Spleen (tissue), 11 donors: ENCODE measurements at regions not wholly inside any gene's neighbourhood (a gene's known extent, or its start where the extent isn't known, plus 50 kb on each side); places are given as distances from the start of the nearest gene placed in this dataset.

Source experiments
- DNase-seq: peaks from one replicate; pipeline ENCODE4 v3.0.0-alpha.2; 2020
- H3K27ac ChIP-seq, 8 donors: fragments of 200-600 bp; sonication (generic) in 7 of 8; 1 replicate in 4 of 8; 2 replicates in 4 of 8; pipeline versions ENCODE4 v1.5.0 to v1.8.0; 2016 to 2021; ENCODE audit warnings: inconsistent platforms in 4 of 8, mild to moderate bottlenecking in 4 of 8, moderate library complexity in 1 of 8
- H3K27me3 ChIP-seq, 7 donors: fragments of 200-600 bp; sonication (generic) in 6 of 7; replicated peaks in 1 of 7; 1 replicate in 4 of 7; 2 replicates in 3 of 7; pipeline versions ENCODE4 v1.5.0 to v1.8.0; 2016 to 2021; ENCODE audit warnings: inconsistent platforms in 3 of 7, mild to moderate bottlenecking in 1 of 7
- H3K36me3 ChIP-seq, 6 donors: fragments of 200-600 bp; sonication (generic) in 5 of 6; 1 replicate in 4 of 6; 2 replicates in 2 of 6; pipeline versions ENCODE4 v1.5.0 to v1.8.0; 2016 to 2021; ENCODE audit warnings: inconsistent platforms in 2 of 6
- H3K4me1 ChIP-seq, 6 donors: fragments of 200-600 bp; sonication (generic) in 5 of 6; 1 replicate in 3 of 6; 2 replicates in 3 of 6; pipeline versions ENCODE4 v1.5.0 to v1.8.0; 2016 to 2021; ENCODE audit warnings: inconsistent platforms in 3 of 6
- H3K4me3 ChIP-seq, 8 donors: fragments of 200-600 bp; sonication (generic) in 7 of 8; 1 replicate in 4 of 8; 2 replicates in 4 of 8; pipeline versions ENCODE4 v1.5.0 to v1.8.0; 2016 to 2021; ENCODE audit warnings: inconsistent platforms in 4 of 8, mild to moderate bottlenecking in 4 of 8, moderate library complexity in 2 of 8
- H3K9me3 ChIP-seq, 8 donors: fragments of 200-600 bp; sonication (generic) in 7 of 8; 1 replicate in 4 of 8; 2 replicates in 4 of 8; pipeline versions ENCODE4 v1.5.0 to v1.8.0; 2016 to 2021; ENCODE audit warnings: inconsistent platforms in 4 of 8
- POLR2A ChIP-seq, 3 donors: fragments of 450-650 bp; IDR thresholded peaks; one replicate each; pipeline ENCODE4 v1.5.1; 2017; ENCODE audit warnings: antibody characterized with exemption in 3 of 3, mild to moderate bottlenecking in 1 of 3
- POLR2AphosphoS5 ChIP-seq, 3 donors: sonication (generic); formaldehyde crosslinking; IDR thresholded peaks; one replicate each; pipeline ENCODE4 v1.5.1; 2017; ENCODE audit warnings: antibody characterized with exemption in 3 of 3
- WGBS, 5 donors: extraction: QIAGEN DNeasy Blood & Tissue Kit in 3 of 5; methylation state at CpG; one replicate each; pipeline versions ENCODE4 v1.1.5 to v1.1.7; 2013 to 2018; 5-methylcytosine and 5-hydroxymethylcytosine counted together
- intact Hi-C: fragments of 100-400 bp; cut with DNase I; formaldehyde crosslinking; loops from one replicate; pipeline ENCODE4 v1.15.0; 2023; ENCODE audit warnings: low total_unique reads
- TF ChIP-seq, protein P1 (sequence below), 11 experiments: fragments of 200-600 bp in 7 of 11; fragments of 450-650 bp in 4 of 11; sonication (generic) in 4 of 11; IDR thresholded peaks in 8 of 11; conservative IDR thresholded peaks in 3 of 11; 1 replicate in 7 of 11; 2 replicates in 4 of 11; pipeline versions ENCODE4 v1.4.0 to v1.8.0; 2016 to 2021; ENCODE audit warnings: antibody characterized with exemption in 11 of 11, inconsistent platforms in 4 of 11, mild to moderate bottlenecking in 1 of 11
- donor health status: healthy with polysubstance abuse.
- donor health status: DM: no; HTN: no; CAD: no; lungs with moderate emphysema.
- donor health status: DM: no; HTN: no; CAD: no.
- donor health status: Bipolar disorder and iron deficiency.
- donor health status: healthy.
- donor health status: DM: no; HTN: no; CAD: no.
- donor health status: DM: yes; HTN: yes; CAD: no.

DNA sequence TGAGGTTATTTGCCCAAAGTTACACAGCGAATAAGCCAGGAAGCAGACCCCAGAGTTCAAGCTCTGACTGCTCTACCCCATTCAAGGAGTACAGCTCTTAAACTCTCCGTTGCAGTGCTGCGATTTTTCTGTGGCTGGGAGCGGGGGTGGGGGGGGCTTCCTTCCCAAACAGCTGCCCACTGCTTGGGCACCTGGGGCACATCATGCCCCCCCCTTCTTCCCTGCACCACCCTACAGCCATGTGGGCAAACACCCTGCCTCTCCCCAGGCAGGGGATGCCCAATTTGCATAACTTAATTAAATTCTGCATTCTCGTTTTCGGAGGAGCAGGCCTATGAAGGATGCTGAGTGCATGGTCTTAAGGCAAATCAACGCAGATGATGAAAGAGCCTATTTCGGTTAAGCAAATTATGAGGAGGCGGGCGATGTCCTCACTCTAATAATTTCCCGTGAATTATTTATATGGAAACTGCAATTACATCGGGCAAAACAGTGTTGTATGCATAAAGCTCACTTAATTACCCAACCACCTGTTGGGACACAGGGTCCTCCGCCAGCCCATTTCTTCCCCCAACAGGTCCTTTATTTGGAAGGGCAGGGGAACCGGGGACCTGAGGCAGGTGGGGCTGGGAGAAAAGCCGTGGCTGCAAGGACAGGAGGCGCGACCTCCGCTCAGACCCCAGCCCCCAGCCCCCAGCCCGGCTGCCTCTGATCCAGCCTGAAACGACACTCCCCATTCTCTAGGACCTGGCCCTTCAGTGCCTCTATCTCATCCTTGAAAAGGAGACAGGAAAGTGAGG is 610.5 kb downstream of the BUD13 start:
- Histone ChIP-seq H3K4me3 (no peak overlapping the region), H3K27me3 (peaks cover 0 to 40% (median 0%) of the 10 kb centered on the region in 7 donors), H3K36me3 (no peaks in the 10 kb centered on the region), H3K4me1 (no peaks in the 10 kb centered on the region), H3K27ac (no peak overlapping the region), H3K9me3 (no peaks in the 10 kb centered on the region)
- TF ChIP-seq POLR2A (IDR thresholded peaks at IDR 0.05), result no peak
- no peak for TF ChIP-seq POLR2AphosphoS5 (IDR thresholded peaks at IDR 0.05)
- TF ChIP-seq, protein P1, sequence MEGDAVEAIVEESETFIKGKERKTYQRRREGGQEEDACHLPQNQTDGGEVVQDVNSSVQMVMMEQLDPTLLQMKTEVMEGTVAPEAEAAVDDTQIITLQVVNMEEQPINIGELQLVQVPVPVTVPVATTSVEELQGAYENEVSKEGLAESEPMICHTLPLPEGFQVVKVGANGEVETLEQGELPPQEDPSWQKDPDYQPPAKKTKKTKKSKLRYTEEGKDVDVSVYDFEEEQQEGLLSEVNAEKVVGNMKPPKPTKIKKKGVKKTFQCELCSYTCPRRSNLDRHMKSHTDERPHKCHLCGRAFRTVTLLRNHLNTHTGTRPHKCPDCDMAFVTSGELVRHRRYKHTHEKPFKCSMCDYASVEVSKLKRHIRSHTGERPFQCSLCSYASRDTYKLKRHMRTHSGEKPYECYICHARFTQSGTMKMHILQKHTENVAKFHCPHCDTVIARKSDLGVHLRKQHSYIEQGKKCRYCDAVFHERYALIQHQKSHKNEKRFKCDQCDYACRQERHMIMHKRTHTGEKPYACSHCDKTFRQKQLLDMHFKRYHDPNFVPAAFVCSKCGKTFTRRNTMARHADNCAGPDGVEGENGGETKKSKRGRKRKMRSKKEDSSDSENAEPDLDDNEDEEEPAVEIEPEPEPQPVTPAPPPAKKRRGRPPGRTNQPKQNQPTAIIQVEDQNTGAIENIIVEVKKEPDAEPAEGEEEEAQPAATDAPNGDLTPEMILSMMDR (IDR thresholded peaks at IDR 0.05 in 8 of 11, conservative IDR thresholded peaks at IDR 0.05 in 3 of 11), result no peak
- WGBS, 5 donors, result 58 to 73% (median 65%) methylated on average over 20 of the region's 20 CpGs
- intact Hi-C loops, result no loop called here
- no peak for DNase-seq

DNA sequence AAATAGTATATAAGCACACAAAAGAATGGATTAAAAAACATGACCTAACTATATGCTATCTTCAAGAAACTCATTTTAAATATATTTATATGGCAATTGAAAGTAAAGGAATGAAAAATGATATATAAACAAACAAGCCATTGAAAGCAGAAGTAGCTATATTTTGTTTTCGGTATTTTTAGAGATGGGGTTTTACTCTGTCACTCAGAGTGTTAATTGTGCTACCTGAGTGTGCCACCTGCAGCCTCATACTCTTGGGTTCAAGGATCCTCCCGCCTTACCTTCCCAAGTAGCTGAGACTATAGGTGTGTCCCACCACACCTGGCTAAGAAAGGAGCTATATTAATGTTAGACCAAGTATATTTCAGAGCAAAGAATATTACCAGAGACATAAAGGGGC is 624.1 kb downstream of the BUD13 start:
- Histone ChIP-seq H3K27ac (no peak overlapping the region), H3K9me3 (peaks cover 0 to 24% (median 12%) of the 10 kb centered on the region in 8 donors), H3K4me3 (no peak overlapping the region), H3K4me1 (no peaks in the 10 kb centered on the region), H3K27me3 (peaks cover 0 to 24% (median 0%) of the 10 kb centered on the region in 7 donors), H3K36me3 (no peaks in the 10 kb centered on the region)
- intact Hi-C loops, result no loop called here
- DNase-seq, result no peak
- TF ChIP-seq POLR2AphosphoS5 (IDR thresholded peaks at IDR 0.05), result no peak
- no peak for TF ChIP-seq POLR2A (IDR thresholded peaks at IDR 0.05)
- TF ChIP-seq, protein P1 (IDR thresholded peaks at IDR 0.05 in 8 of 11, conservative IDR thresholded peaks at IDR 0.05 in 3 of 11), result no peak
- 73 to 83% (median 77%) methylated on average over 2 of the region's 2 CpGs for WGBS, 5 donors

DNA sequence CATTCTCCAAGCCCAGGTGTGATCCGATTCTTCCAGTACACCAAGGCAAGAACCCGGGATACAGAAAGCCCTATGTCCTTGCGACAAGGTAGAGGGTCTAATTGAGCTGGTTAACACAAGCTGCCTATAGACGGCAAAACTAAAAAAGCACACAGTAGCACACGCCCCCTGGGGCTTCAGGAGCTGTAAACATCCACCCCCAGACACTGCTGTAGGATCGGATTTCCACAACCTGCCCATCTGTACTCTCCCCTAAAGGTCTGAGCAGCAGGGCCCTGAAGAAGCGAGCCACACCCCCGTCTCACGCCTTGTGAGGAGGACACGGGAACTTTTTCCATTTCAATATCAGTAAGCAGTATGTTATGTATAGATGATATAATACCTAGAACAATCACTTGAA is 624.7 kb downstream of the BUD13 start:
- no peak for TF ChIP-seq POLR2A (IDR thresholded peaks at IDR 0.05)
- TF ChIP-seq, protein P1 (IDR thresholded peaks at IDR 0.05 in 8 of 11, conservative IDR thresholded peaks at IDR 0.05 in 3 of 11), result no peak
- no peak for TF ChIP-seq POLR2AphosphoS5 (IDR thresholded peaks at IDR 0.05)
- Histone ChIP-seq H3K27ac (no peak overlapping the region), H3K36me3 (no peaks in the 10 kb centered on the region), H3K4me3 (no peak overlapping the region), H3K9me3 (peaks cover 0 to 24% (median 12%) of the 10 kb centered on the region in 8 donors), H3K27me3 (peaks cover 0 to 24% (median 0%) of the 10 kb centered on the region in 7 donors), H3K4me1 (no peaks in the 10 kb centered on the region)
- no peak for DNase-seq
- WGBS, 5 donors, result 58 to 72% (median 64%) methylated on average over 10 of the region's 10 CpGs
- intact Hi-C loops, result no loop called here

DNA sequence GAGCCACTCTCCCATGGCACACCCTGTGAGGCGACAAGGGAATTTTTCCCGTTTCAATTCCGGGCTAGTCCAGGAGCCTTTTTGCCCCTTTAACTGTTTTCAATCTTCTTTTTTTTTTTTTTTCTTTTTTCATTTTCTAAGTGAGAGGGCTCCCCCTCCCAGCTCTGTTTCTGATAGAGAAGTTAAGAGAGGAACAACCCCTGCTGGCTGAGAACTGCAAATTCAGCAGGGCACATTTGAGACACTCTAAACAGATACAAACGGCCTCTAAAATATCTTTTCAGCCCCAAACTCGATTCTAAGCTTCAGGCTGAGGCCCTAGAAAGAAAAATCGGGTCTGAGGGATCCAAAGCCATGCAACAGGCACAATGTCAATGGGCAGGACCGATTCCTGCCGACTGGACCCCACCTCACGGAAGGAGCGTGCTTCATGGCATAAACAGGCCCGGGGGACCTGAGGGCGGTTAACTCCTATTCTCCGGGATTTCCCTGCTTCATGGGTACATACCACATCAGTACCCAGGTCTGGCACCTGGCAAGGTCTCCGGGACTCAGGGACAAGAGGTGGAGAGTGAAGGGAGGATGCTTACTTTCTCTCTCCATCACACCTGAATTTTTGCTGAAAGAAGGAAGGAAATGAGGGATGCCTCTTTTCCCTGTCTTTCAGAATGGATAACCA is 627.5 kb downstream of the BUD13 start:
- no peak overlapping the region for H3K27ac ChIP-seq
- H3K27me3 ChIP-seq, result peaks cover 0 to 27% (median 0%) of the 10 kb centered on the region in 7 donors
- no peaks in the 10 kb centered on the region for H3K4me1 ChIP-seq
- no peak for DNase-seq
- H3K36me3 ChIP-seq, result no peaks in the 10 kb centered on the region
- H3K9me3 ChIP-seq, result peaks cover 0 to 3% (median under 1%) of the 10 kb centered on the region in 8 donors
- intact Hi-C loops, result no loop called here
- no peak for TF ChIP-seq POLR2AphosphoS5 (IDR thresholded peaks at IDR 0.05)
- TF ChIP-seq, protein P1 (IDR thresholded peaks at IDR 0.05 in 8 of 11, conservative IDR thresholded peaks at IDR 0.05 in 3 of 11), result no peak
- no peak for TF ChIP-seq POLR2A (IDR thresholded peaks at IDR 0.05)
- no peak overlapping the region for H3K4me3 ChIP-seq
- 84 to 91% (median 87%) methylated on average over 14 of the region's 14 CpGs for WGBS, 5 donors
